ENCODE measurements at regions not wholly inside any gene's neighbourhood (a gene's known extent, or its start where the extent isn't known, plus 50 kb on each side); places are given as distances from the start of the nearest gene placed in this dataset.

DNA sequence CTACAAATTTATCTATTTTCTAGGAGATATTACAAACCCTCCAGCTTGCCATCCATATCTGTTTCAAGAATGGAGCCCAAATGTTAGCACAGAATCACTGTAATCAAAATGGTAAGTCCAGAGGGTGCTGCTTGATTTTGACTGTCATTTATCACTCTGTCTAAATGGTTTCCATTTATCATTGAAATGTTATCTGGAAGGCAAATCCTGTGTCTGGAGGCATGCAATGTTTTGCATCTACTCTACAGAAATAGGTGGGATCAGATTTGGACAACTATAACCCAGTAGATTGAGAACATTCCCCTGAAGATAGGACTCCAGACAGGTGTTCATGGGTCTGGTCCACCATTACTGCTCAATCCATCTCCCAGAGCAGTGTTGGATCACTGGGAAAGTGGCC lies 128.7 kb downstream of the MAIP1 start:
- H3K4me2 ChIP-seq (ENCODE audit: low read length), result no peak overlapping the region
- H3K9me3 Mint-ChIP-seq (ENCODE audit: unreplicated experiment), result no peaks in the 10 kb centered on the region
- no peaks in the 10 kb centered on the region for H3K36me3 ChIP-seq (ENCODE audit: insufficient read depth, low read length)
- DNase-seq (ENCODE audit: low read depth) (no peak), FAIRE-seq (no peak)
- no peak overlapping the region for H3K27ac Mint-ChIP-seq (ENCODE audit: unreplicated experiment)
- no peaks in the 10 kb centered on the region for H3K27me3 Mint-ChIP-seq (ENCODE audit: low read depth, unreplicated experiment)
- TF ChIP-seq EZH2 (IDR thresholded peaks at IDR 0.05; ENCODE audit: insufficient read depth, low read length), result no peak
- TF ChIP-seq, protein P1, sequence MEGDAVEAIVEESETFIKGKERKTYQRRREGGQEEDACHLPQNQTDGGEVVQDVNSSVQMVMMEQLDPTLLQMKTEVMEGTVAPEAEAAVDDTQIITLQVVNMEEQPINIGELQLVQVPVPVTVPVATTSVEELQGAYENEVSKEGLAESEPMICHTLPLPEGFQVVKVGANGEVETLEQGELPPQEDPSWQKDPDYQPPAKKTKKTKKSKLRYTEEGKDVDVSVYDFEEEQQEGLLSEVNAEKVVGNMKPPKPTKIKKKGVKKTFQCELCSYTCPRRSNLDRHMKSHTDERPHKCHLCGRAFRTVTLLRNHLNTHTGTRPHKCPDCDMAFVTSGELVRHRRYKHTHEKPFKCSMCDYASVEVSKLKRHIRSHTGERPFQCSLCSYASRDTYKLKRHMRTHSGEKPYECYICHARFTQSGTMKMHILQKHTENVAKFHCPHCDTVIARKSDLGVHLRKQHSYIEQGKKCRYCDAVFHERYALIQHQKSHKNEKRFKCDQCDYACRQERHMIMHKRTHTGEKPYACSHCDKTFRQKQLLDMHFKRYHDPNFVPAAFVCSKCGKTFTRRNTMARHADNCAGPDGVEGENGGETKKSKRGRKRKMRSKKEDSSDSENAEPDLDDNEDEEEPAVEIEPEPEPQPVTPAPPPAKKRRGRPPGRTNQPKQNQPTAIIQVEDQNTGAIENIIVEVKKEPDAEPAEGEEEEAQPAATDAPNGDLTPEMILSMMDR (IDR thresholded peaks at IDR 0.05; ENCODE audit: insufficient read depth, low read depth, low read length), result no peak
- no peaks in the 10 kb centered on the region for H3K9me3 ChIP-seq (ENCODE audit: insufficient read depth, low read depth, low read length)
- no peaks in the 10 kb centered on the region for H3K4me1 ChIP-seq (ENCODE audit: insufficient read depth, low read length)
- H3K27ac ChIP-seq (ENCODE audit: low read depth, low read length), result no peak overlapping the region
- H3K9ac ChIP-seq (ENCODE audit: low read length), result no peak overlapping the region
- no peak overlapping the region for H3K4me3 Mint-ChIP-seq (ENCODE audit: unreplicated experiment)
- H4K20me1 ChIP-seq (ENCODE audit: insufficient read depth, low read length), result no peaks in the 10 kb centered on the region
- H3K4me1 Mint-ChIP-seq (ENCODE audit: low read depth, unreplicated experiment), result peaks cover 11% of the 10 kb centered on the region
- no peaks in the 10 kb centered on the region for H3K79me2 ChIP-seq (ENCODE audit: insufficient read depth, low read length)
- no peaks in the 10 kb centered on the region for H3K27me3 ChIP-seq (ENCODE audit: insufficient read depth, low read length)
- no peak overlapping the region for H3K4me3 ChIP-seq (ENCODE audit: insufficient read depth, low read depth, low read length)
- no peak overlapping the region for H2AFZ ChIP-seq (ENCODE audit: low read depth, low read length)
- no peaks in the 10 kb centered on the region for H3K36me3 Mint-ChIP-seq (ENCODE audit: low read depth, unreplicated experiment)

DNA sequence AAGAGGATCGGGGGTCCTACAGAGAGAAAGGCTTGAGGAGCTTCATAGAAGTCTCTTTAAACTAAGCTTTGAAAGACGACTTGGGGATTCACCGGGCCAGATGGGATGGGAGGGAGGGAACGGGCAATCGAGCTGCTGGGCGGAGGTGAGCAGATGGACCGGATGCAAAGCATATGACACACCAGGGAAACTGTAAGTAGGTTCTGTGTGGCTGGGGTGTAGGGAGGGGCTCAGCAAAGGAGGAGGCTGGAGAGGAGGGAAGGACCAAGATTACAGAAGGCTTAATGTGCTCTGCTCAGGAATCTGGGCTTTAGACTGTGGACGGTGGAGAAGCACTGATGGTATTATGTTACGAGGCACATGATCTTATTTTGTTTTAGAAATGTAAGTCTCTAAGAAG lies 131.5 kb downstream of the MAIP1 start:
- Mint-ChIP-seq H3K36me3 (ENCODE audit: low read depth, unreplicated experiment) (peaks cover 1% of the 10 kb centered on the region), H3K4me3 (ENCODE audit: unreplicated experiment) (no peak overlapping the region), H3K9me3 (ENCODE audit: unreplicated experiment) (no peaks in the 10 kb centered on the region), H3K27ac (ENCODE audit: unreplicated experiment) (no peak overlapping the region), H3K4me1 (ENCODE audit: low read depth, unreplicated experiment) (peaks cover 5% of the 10 kb centered on the region), H3K27me3 (ENCODE audit: low read depth, unreplicated experiment) (peaks cover 2% of the 10 kb centered on the region)
- Histone ChIP-seq H3K4me2 (ENCODE audit: low read length) (no peak overlapping the region), H3K4me1 (ENCODE audit: insufficient read depth, low read length) (no peaks in the 10 kb centered on the region), H3K36me3 (ENCODE audit: insufficient read depth, low read length) (no peaks in the 10 kb centered on the region), H4K20me1 (ENCODE audit: insufficient read depth, low read length) (no peaks in the 10 kb centered on the region), H3K9me3 (ENCODE audit: insufficient read depth, low read depth, low read length) (no peaks in the 10 kb centered on the region), H3K27ac (ENCODE audit: low read depth, low read length) (no peak overlapping the region), H2AFZ (ENCODE audit: low read depth, low read length) (no peak overlapping the region), H3K27me3 (ENCODE audit: insufficient read depth, low read length) (no peaks in the 10 kb centered on the region), H3K79me2 (ENCODE audit: insufficient read depth, low read length) (no peaks in the 10 kb centered on the region), H3K4me3 (ENCODE audit: insufficient read depth, low read depth, low read length) (no peak overlapping the region), H3K9ac (ENCODE audit: low read length) (no peak overlapping the region)
- DNase-seq (ENCODE audit: low read depth) (no peak), FAIRE-seq (no peak)
- TF ChIP-seq, protein P1 (IDR thresholded peaks at IDR 0.05; ENCODE audit: insufficient read depth, low read depth, low read length), result no peak
- no peak for TF ChIP-seq EZH2 (IDR thresholded peaks at IDR 0.05; ENCODE audit: insufficient read depth, low read length)

DNA sequence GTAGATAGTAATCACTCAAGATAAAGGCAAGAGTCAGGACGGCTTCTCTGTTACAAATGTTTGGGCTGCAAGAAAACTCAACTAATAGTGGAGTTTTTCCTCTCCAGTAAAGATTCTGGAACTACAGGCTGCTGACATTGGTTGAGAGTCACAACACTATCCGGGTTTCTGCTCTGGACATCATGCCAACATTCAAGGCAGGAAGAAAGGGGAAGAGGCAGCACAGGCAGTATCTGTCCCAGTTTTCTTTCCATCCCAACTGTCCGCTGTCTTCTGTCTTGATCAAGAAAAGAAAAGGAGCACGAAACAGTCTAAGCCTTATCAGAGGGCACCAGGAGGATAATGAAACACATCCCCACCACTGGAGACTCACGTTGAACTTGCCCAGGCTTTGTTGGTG lies 132.1 kb downstream of the MAIP1 start:
- no peaks in the 10 kb centered on the region for H3K36me3 ChIP-seq (ENCODE audit: insufficient read depth, low read length)
- H2AFZ ChIP-seq (ENCODE audit: low read depth, low read length), result no peak overlapping the region
- Mint-ChIP-seq H3K36me3 (ENCODE audit: low read depth, unreplicated experiment) (peaks cover 1% of the 10 kb centered on the region), H3K4me3 (ENCODE audit: unreplicated experiment) (no peak overlapping the region), H3K9me3 (ENCODE audit: unreplicated experiment) (no peaks in the 10 kb centered on the region), H3K4me1 (ENCODE audit: low read depth, unreplicated experiment) (peaks cover 9% of the 10 kb centered on the region), H3K27me3 (ENCODE audit: low read depth, unreplicated experiment) (peaks cover 2% of the 10 kb centered on the region), H3K27ac (ENCODE audit: unreplicated experiment) (no peak overlapping the region)
- no peak overlapping the region for H3K4me2 ChIP-seq (ENCODE audit: low read length)
- no peaks in the 10 kb centered on the region for H4K20me1 ChIP-seq (ENCODE audit: insufficient read depth, low read length)
- TF ChIP-seq EZH2 (IDR thresholded peaks at IDR 0.05; ENCODE audit: insufficient read depth, low read length), result no peak
- TF ChIP-seq, protein P1 (IDR thresholded peaks at IDR 0.05; ENCODE audit: insufficient read depth, low read depth, low read length), result no peak
- no peaks in the 10 kb centered on the region for H3K79me2 ChIP-seq (ENCODE audit: insufficient read depth, low read length)
- FAIRE-seq (no peak), DNase-seq (ENCODE audit: low read depth) (no peak)
- H3K27me3 ChIP-seq (ENCODE audit: insufficient read depth, low read length), result no peaks in the 10 kb centered on the region
- H3K4me1 ChIP-seq (ENCODE audit: insufficient read depth, low read length), result no peaks in the 10 kb centered on the region
- no peak overlapping the region for H3K27ac ChIP-seq (ENCODE audit: low read depth, low read length)
- H3K4me3 ChIP-seq (ENCODE audit: insufficient read depth, low read depth, low read length), result no peak overlapping the region
- H3K9me3 ChIP-seq (ENCODE audit: insufficient read depth, low read depth, low read length), result no peaks in the 10 kb centered on the region
- H3K9ac ChIP-seq (ENCODE audit: low read length), result no peak overlapping the region

Data from astrocyte (in vitro differentiated cells and primary cell).